Transverse colon (tissue), 4 donors: ENCODE measurements at regions not wholly inside any gene's neighbourhood (a gene's known extent, or its start where the extent isn't known, plus 50 kb on each side); places are given as distances from the start of the nearest gene placed in this dataset.

ENCODE experiments used
- EP300 ChIP-seq: sonication (generic); formaldehyde crosslinking; IDR thresholded peaks from one replicate; pipeline ENCODE4 v1.6.1; 2017; ENCODE audit warnings: antibody characterized with exemption, low read depth
- POLR2A ChIP-seq: fragments of 450-650 bp; IDR thresholded peaks from one replicate; pipeline ENCODE4 v1.6.1; 2016; ENCODE audit warnings: antibody characterized with exemption, mild to moderate bottlenecking, moderate library complexity
- POLR2AphosphoS5 ChIP-seq, 3 donors: sonication (generic); formaldehyde crosslinking; IDR thresholded peaks; one replicate each; pipeline ENCODE4 v1.6.1; 2016; ENCODE audit warnings: antibody characterized with exemption in 3 of 3
- TF ChIP-seq, protein P1 (sequence below), 5 experiments: fragments of 200-600 bp in 3 of 5; fragments of 450-650 bp in 2 of 5; sonication (generic) in 3 of 5; IDR thresholded peaks; 1 replicate in 2 of 5; 2 replicates in 3 of 5; pipeline ENCODE4 v1.5.1; 2016 to 2017; ENCODE audit warnings: antibody characterized with exemption in 5 of 5, inconsistent platforms in 3 of 5, mild to moderate bottlenecking in 2 of 5, moderate library complexity in 1 of 5

DNA sequence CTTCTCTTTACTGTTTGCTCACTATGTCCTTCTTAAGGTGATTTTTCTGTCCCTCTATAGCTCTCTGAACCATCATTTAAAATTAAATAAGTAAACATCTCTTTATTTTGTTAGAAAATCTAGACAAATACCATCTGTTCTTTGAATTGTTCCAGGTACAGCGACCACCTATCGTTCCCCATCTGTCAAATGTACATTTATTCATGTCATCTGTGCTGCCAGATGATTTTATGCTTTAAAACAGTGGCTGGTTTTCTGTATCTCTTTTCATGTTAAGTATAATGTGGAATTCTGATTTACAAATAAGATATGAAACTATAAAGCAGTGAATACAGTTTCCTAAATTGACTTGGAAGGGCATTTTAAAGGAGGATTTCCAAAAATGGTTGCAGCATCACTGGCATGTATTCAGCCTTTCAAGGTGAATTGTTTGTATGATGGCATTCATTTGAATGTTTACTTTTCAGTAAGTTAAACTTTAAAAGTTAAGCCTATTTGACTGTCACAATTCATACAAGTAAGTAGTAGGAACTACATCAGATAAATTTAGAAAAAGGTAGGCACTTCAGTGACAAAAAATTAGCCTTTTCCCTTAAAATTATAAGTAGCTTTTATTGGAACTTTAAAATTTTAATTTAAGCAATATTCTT, 92.6 kb upstream of the CLVS2 start:
- TF ChIP-seq, protein P1, sequence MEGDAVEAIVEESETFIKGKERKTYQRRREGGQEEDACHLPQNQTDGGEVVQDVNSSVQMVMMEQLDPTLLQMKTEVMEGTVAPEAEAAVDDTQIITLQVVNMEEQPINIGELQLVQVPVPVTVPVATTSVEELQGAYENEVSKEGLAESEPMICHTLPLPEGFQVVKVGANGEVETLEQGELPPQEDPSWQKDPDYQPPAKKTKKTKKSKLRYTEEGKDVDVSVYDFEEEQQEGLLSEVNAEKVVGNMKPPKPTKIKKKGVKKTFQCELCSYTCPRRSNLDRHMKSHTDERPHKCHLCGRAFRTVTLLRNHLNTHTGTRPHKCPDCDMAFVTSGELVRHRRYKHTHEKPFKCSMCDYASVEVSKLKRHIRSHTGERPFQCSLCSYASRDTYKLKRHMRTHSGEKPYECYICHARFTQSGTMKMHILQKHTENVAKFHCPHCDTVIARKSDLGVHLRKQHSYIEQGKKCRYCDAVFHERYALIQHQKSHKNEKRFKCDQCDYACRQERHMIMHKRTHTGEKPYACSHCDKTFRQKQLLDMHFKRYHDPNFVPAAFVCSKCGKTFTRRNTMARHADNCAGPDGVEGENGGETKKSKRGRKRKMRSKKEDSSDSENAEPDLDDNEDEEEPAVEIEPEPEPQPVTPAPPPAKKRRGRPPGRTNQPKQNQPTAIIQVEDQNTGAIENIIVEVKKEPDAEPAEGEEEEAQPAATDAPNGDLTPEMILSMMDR (IDR thresholded peaks at IDR 0.05) = no peak
- no peak for TF ChIP-seq EP300
- no peak for TF ChIP-seq POLR2AphosphoS5 (IDR thresholded peaks at IDR 0.05)
- TF ChIP-seq POLR2A = no peak
